DND-41 (cell line): ENCODE measurements at regions not wholly inside any gene's neighbourhood (a gene's known extent, or its start where the extent isn't known, plus 50 kb on each side); places are given as distances from the start of the nearest gene placed in this dataset.

Source experiments
- ATAC-seq: fragments of 200-7000 bp; cut with Tn5 transposase; 3 replicates; pipeline ENCODE4 v1.9.1; 2021; ENCODE audit warnings: low read depth; ENCODE audit not compliant: insufficient read depth
- DNase-seq: peaks from one replicate; pipeline ENCODE4 v3.0.0-alpha.2; 2020
- H2AFZ ChIP-seq: 2 replicates; pipeline ENCODE4 v1.6.0; 2012; ENCODE audit warnings: low read depth, low read length
- H3K27ac ChIP-seq: 2 replicates; pipeline ENCODE4 v1.5.1; 2012; ENCODE audit warnings: low read length, inconsistent platforms
- H3K27me3 ChIP-seq: fragments of 200-600 bp; sonication (generic); 2 replicates; pipeline ENCODE4 v1.6.0; 2012; ENCODE audit warnings: low read length, mild to moderate bottlenecking, inconsistent platforms; ENCODE audit not compliant: insufficient read depth, poor library complexity
- H3K36me3 ChIP-seq: 2 replicates; pipeline ENCODE4 v1.5.1; 2012; ENCODE audit warnings: low read length, inconsistent platforms; ENCODE audit not compliant: insufficient read depth
- H3K4me1 ChIP-seq: 2 replicates; pipeline ENCODE4 v1.5.1; 2012; ENCODE audit warnings: mild to moderate bottlenecking, low read length; ENCODE audit not compliant: insufficient read depth
- H3K4me2 ChIP-seq: 2 replicates; pipeline ENCODE4 v1.6.0; 2012; ENCODE audit warnings: mild to moderate bottlenecking, moderate library complexity, low read length, inconsistent platforms; ENCODE audit not compliant: insufficient read depth
- H3K4me3 ChIP-seq, 2 experiments: fragments of 200-600 bp in 1 of 2; shearing (Covaris generic) in 1 of 2; 2 replicates each; pipeline ENCODE4 v1.5.1; 2012 to 2016; ENCODE audit warnings: inconsistent platforms in 2 of 2, low read length in 2 of 2, mild to moderate bottlenecking in 2 of 2, low read depth in 1 of 2, moderate library complexity in 1 of 2
- H3K79me2 ChIP-seq: 2 replicates; pipeline ENCODE4 v1.6.0; 2012; ENCODE audit warnings: low read length, inconsistent platforms; ENCODE audit not compliant: insufficient read depth
- H3K9ac ChIP-seq: 2 replicates; pipeline ENCODE4 v1.6.0; 2012; ENCODE audit warnings: low read depth, mild to moderate bottlenecking, inconsistent platforms, low read length, moderate library complexity
- H3K9me3 ChIP-seq: 2 replicates; pipeline ENCODE4 v1.5.1; 2012; ENCODE audit warnings: low read length, moderate library complexity, mild to moderate bottlenecking, inconsistent platforms; ENCODE audit not compliant: insufficient read depth, severe bottlenecking
- H4K20me1 ChIP-seq: 2 replicates; pipeline ENCODE4 v1.6.0; 2012; ENCODE audit warnings: low read length; ENCODE audit not compliant: insufficient read depth
- CTCF ChIP-seq: IDR thresholded peaks from 2 replicates; pipeline ENCODE4 v1.5.1; 2012; ENCODE audit warnings: borderline replicate concordance, low read length, moderate library complexity, mild to moderate bottlenecking; ENCODE audit not compliant: poor library complexity, severe bottlenecking; ENCODE audit errors: extremely low read depth
- EZH2 ChIP-seq: IDR thresholded peaks from 3 replicates; pipeline ENCODE4 v1.6.1; 2012; ENCODE audit warnings: borderline replicate concordance, low read depth, mild to moderate bottlenecking, moderate library complexity, low read length, inconsistent platforms; ENCODE audit not compliant: severe bottlenecking

GRCh38 chr2:118661179-118661578 is 186.3 kb downstream of the EN1 start:
- H3K27ac ChIP-seq = no peak overlapping the region
- no peak overlapping the region for H3K9ac ChIP-seq
- no peaks in the 10 kb centered on the region for H3K27me3 ChIP-seq
- ATAC-seq (no peak), DNase-seq (no peak)
- H3K36me3 ChIP-seq = no peaks in the 10 kb centered on the region
- no peak overlapping the region for H3K4me2 ChIP-seq
- H3K4me3 ChIP-seq = no peak overlapping the region
- no peak overlapping the region for H2AFZ ChIP-seq
- TF ChIP-seq EZH2 = no peak
- no peak for TF ChIP-seq CTCF
- H4K20me1 ChIP-seq = no peaks in the 10 kb centered on the region
- H3K9me3 ChIP-seq = no peaks in the 10 kb centered on the region
- H3K79me2 ChIP-seq = no peaks in the 10 kb centered on the region
- no peaks in the 10 kb centered on the region for H3K4me1 ChIP-seq

GRCh38 chr2:118658596-118659198 is 188.8 kb downstream of the EN1 start:
- no peak overlapping the region for H3K4me2 ChIP-seq
- H3K36me3 ChIP-seq = no peaks in the 10 kb centered on the region
- H3K27me3 ChIP-seq = no peaks in the 10 kb centered on the region
- H3K4me1 ChIP-seq = no peaks in the 10 kb centered on the region
- no peak overlapping the region for H3K27ac ChIP-seq
- no peaks in the 10 kb centered on the region for H4K20me1 ChIP-seq
- no peaks in the 10 kb centered on the region for H3K9me3 ChIP-seq
- DNase-seq (no peak), ATAC-seq (no peak)
- no peak overlapping the region for H2AFZ ChIP-seq
- H3K4me3 ChIP-seq = no peak overlapping the region
- no peak overlapping the region for H3K9ac ChIP-seq
- H3K79me2 ChIP-seq = no peaks in the 10 kb centered on the region
- TF ChIP-seq CTCF (no peak), EZH2 (no peak)

GRCh38 chr2:118657466-118657865 is 190.0 kb downstream of the EN1 start:
- Histone ChIP-seq H3K4me1 (no peaks in the 10 kb centered on the region), H3K36me3 (no peaks in the 10 kb centered on the region), H2AFZ (no peak overlapping the region), H3K27ac (no peak overlapping the region), H3K79me2 (no peaks in the 10 kb centered on the region), H3K4me3 (no peak overlapping the region), H3K9me3 (no peaks in the 10 kb centered on the region), H3K27me3 (no peaks in the 10 kb centered on the region), H3K4me2 (no peak overlapping the region), H4K20me1 (no peaks in the 10 kb centered on the region), H3K9ac (no peak overlapping the region)
- DNase-seq = no peak
- TF ChIP-seq CTCF = no peak
- no peak for TF ChIP-seq EZH2
- no peak for ATAC-seq
